Activated CD4-positive, CD25-positive, alpha-beta regulatory T cell (primary cell): ENCODE measurements at regions not wholly inside any gene's neighbourhood (a gene's known extent, or its start where the extent isn't known, plus 50 kb on each side); places are given as distances from the start of the nearest gene placed in this dataset.

Source experiments
- DNase-seq, 4 experiments: peaks; one replicate each; lab custom pipeline; 2025; lab: John Stamatoyannopoulos, UW

GRCh38 chr9:118414676-118415075 lies 710.5 kb downstream of the TLR4 start:
- no peak for DNase-seq

- DNase-seq, result no peak
Measured at GRCh38 chr9:118418887-118419565, 714.8 kb downstream of the TLR4 start.

GRCh38 chr9:118419676-118420075 lies 715.5 kb downstream of the TLR4 start:
- no peak for DNase-seq

- no peak for DNase-seq
Measured at GRCh38 chr9:118422508-118422907, 718.3 kb downstream of the TLR4 start.

- DNase-seq, result no peak
Measured at GRCh38 chr9:118423021-118423420, 718.8 kb downstream of the TLR4 start.

GRCh38 chr9:118423721-118424120 lies 719.5 kb downstream of the TLR4 start:
- DNase-seq, result no peak

- DNase-seq, result no peak
Measured at GRCh38 chr9:118426772-118427171, 722.6 kb downstream of the TLR4 start.

- DNase-seq, result no peak
Measured at GRCh38 chr9:118438810-118439209, 734.6 kb downstream of the TLR4 start.

GRCh38 chr9:118439441-118439840 lies 735.2 kb downstream of the TLR4 start:
- no peak for DNase-seq

- DNase-seq, result no peak
Measured at GRCh38 chr9:118444403-118444802, 740.2 kb downstream of the TLR4 start.

GRCh38 chr9:118446943-118447639 lies 742.9 kb downstream of the TLR4 start:
- DNase-seq, result no peak

- no peak for DNase-seq
Measured at GRCh38 chr9:118449554-118449953, 745.4 kb downstream of the TLR4 start.

GRCh38 chr9:118455259-118455658 lies 751.1 kb downstream of the TLR4 start:
- no peak for DNase-seq

GRCh38 chr9:118455788-118456187 lies 751.6 kb downstream of the TLR4 start:
- no peak for DNase-seq

- no peak for DNase-seq
Measured at GRCh38 chr9:118457171-118458000, 753.2 kb downstream of the TLR4 start.

GRCh38 chr9:118459913-118460312 lies 755.7 kb downstream of the TLR4 start:
- no peak for DNase-seq

GRCh38 chr9:118463419-118463818 lies 759.2 kb downstream of the TLR4 start:
- DNase-seq, result no peak

- no peak for DNase-seq
Measured at GRCh38 chr9:118473521-118473920, 769.3 kb downstream of the TLR4 start.

- no peak for DNase-seq
Measured at GRCh38 chr9:118478752-118479151, 774.5 kb downstream of the TLR4 start.

GRCh38 chr9:118482306-118482705 lies 778.1 kb downstream of the TLR4 start:
- no peak for DNase-seq

- no peak for DNase-seq
Measured at GRCh38 chr9:118483677-118484076, 779.5 kb downstream of the TLR4 start.

GRCh38 chr9:118503236-118503635 lies 799.0 kb downstream of the TLR4 start:
- no peak for DNase-seq

GRCh38 chr9:118510711-118511110 lies 806.5 kb downstream of the TLR4 start:
- no peak for DNase-seq
